LNCaP clone FGC (cell line): ENCODE measurements at regions not wholly inside any gene's neighbourhood (a gene's known extent, or its start where the extent isn't known, plus 50 kb on each side); places are given as distances from the start of the nearest gene placed in this dataset.

ENCODE experiments used
- DNase-seq: peaks from one replicate; pipeline ENCODE4 v3.0.0-alpha.2; 2011; ENCODE audit warnings: low read depth
- H3K4me3 ChIP-seq: 2 replicates; pipeline ENCODE4 v1.5.1; 2011; ENCODE audit warnings: mild to moderate bottlenecking, low read depth, low read length, control low read depth
- CTCF ChIP-seq: IDR thresholded peaks from 2 replicates; pipeline ENCODE4 v1.5.1; 2012; ENCODE audit warnings: mild to moderate bottlenecking; ENCODE audit not compliant: control insufficient read depth, insufficient read depth; ENCODE audit errors: extremely low read depth

DNA sequence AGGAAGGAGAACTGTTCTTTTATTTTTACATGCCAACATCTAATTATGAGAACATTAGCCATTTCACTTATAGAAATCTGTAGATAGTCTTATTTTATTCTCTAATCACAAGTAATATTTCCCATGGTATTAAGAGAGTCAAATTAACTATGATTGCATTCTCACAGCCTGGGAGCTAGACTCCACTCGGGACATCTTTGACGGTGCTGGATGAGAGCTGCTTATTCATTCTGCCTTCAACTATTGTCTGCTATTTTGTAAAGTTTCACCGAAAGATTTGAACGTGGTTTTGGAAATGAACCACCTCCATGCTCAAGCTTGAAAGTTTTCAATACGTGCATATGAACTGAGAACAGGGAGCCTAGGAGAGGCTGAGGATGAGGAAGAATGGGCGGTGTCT lies 264.3 kb upstream of the KLF6 start:
- no peak for TF ChIP-seq CTCF
- no peak for DNase-seq

DNA sequence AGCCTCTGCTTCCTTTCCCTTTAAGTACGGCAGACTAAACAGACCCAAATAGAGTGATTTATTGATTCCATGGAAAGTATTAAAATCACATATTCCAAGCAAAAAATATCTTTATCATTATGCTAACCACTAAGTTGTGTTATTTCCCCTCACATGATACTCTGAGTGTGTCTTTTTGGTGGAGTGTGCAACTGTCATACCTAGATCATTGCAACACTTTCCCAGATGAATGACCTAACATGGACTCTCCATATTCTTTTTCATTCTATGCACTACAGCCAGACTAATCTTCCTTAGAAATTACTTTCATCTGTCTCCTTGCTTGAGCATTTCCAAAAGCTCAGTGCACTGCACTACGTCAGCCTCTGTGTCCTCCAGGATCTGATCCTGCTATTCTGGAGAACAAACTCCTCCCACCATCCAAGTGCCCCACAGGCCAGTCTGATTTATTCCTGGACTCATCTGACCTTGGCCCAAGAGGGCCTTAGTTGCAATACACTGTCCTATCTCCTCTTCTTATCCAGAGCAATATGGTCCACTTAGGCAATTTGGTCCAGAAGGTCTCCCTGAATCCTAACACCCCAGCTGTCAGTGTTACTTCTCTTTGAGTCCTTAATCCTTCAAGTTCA lies 263.3 kb upstream of the KLF6 start:
- no peak for TF ChIP-seq CTCF
- no peak overlapping the region for H3K4me3 ChIP-seq
- DNase-seq, result no peak

More for the DNA sequence above, 264.3 kb upstream of the KLF6 start:
- no peak overlapping the region for H3K4me3 ChIP-seq

DNA sequence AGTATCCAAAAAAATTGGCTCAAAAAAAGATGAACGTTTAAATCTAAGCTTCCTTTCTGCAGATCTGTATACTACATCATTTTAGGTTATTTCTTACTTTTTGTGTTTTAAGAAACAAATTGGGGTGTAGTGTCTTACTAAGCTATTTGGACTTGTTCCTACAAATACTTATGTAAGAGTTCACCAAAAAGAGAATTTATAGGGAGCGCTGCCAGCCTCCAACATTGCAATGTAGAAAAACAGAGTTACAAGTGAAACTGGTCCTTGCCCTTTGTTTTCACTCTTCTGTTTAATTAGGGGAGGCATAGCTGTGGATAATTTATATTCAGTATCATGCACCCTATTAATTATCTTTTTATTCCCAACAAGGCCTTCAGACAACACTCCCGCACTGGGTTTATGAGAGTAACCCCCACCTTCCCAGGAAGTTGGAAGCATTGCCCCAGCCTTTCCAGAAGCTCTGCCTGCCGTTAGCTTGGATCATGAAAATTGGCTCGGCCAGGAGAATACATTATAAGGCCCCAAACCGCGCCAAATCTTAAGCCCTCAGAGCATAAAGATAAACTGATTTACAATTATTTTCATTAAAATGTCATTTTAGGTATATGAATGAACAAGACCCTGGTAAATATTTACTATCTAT lies 261.8 kb upstream of the KLF6 start:
- no peak overlapping the region for H3K4me3 ChIP-seq
- TF ChIP-seq CTCF, result no peak
- no peak for DNase-seq

- H3K4me3 ChIP-seq, result no peak overlapping the region
- no peak for TF ChIP-seq CTCF
- DNase-seq, result no peak
Measured at GRCh38 chr10:4046030-4046429, 261.0 kb upstream of the KLF6 start.

GRCh38 chr10:4043897-4044665 lies 259.1 kb upstream of the KLF6 start:
- DNase-seq, result no peak
- no peak overlapping the region for H3K4me3 ChIP-seq

DNA sequence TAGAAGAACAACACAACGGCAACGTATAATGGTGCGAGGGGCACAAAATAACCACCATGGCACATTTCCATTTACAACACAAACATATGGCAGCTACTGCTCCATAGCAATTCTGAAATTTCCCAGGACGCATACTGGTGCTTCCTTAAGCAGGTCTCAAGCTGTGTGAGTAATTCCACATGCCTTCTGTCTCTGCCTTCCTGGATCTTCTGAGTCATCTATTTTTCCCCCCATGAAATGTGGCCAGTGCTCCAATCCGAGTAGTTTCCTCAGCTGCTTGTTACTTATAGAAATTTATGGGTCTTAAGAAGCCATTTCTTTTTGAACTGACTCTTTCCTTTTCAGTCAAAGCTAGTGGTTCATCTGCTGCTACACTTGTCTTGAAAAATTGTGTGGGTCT lies 256.6 kb upstream of the KLF6 start:
- no peak for TF ChIP-seq CTCF
- no peak for DNase-seq
- H3K4me3 ChIP-seq, result no peak overlapping the region

More at GRCh38 chr10:4043897-4044665, 259.1 kb upstream of the KLF6 start:
- no peak for TF ChIP-seq CTCF

DNA sequence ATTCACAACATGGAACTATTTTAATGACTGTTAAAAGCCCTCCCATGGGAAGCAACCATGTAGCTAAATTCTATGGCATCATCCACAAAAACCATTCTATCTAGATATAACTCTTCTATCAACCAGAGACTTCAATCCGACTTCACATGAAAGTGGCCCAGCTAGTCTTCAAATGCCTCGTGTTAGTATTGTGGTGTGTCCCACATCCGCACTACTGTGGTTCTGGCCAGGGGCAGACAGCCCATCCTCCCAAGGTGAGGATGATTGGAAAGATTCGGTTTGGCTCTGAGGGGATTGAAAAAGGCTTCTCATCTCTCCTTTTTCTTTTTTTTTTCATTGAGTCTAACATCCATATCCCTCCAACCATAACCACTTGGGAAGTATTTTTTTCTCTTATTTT lies 253.0 kb upstream of the KLF6 start:
- no peak overlapping the region for H3K4me3 ChIP-seq
- TF ChIP-seq CTCF, result no peak
- DNase-seq, result no peak
